SK-MEL-5 (cell line): ENCODE measurements at regions not wholly inside any gene's neighbourhood (a gene's known extent, or its start where the extent isn't known, plus 50 kb on each side); places are given as distances from the start of the nearest gene placed in this dataset.

ENCODE experiments used
- DNase-seq: peaks from one replicate; pipeline ENCODE4 v3.0.0-alpha.2; 2016; ENCODE audit warnings: low read depth, low spot score
- in situ Hi-C: cut with HindIII; loops from 2 replicates; pipeline ENCODE4 v1.10.0; 2016; ENCODE audit warnings: low sequenced_read_pairs, high pct_unique_total_duplicates, low pct_unique_long_range_greater_than_20kb

GRCh38 chr17:69734656-69735055 lies 320.2 kb downstream of the MAP2K6 start:
- in situ Hi-C loops = no loop called here
- DNase-seq = no peak

GRCh38 chr17:69735285-69735684 lies 320.8 kb downstream of the MAP2K6 start:
- in situ Hi-C loops = no loop called here
- no peak for DNase-seq

GRCh38 chr17:69743091-69743490 lies 328.6 kb downstream of the MAP2K6 start:
- no peak for DNase-seq

GRCh38 chr17:69744512-69745070 lies 330.1 kb downstream of the MAP2K6 start:
- in situ Hi-C loops = no loop called here
- no peak for DNase-seq

More at GRCh38 chr17:69743091-69743490, 328.6 kb downstream of the MAP2K6 start:
- in situ Hi-C loops = no loop called here

- in situ Hi-C loops = no loop called here
- no peak for DNase-seq
Measured at GRCh38 chr17:69749911-69750310, 325.1 kb upstream of the KCNJ16 start.

- in situ Hi-C loops = no loop called here
- no peak for DNase-seq
Measured at GRCh38 chr17:69757688-69758430, 317.2 kb upstream of the KCNJ16 start.

GRCh38 chr17:69760562-69760961 lies 314.5 kb upstream of the KCNJ16 start:
- in situ Hi-C loops = no loop called here
- no peak for DNase-seq

GRCh38 chr17:69761011-69761410 lies 314.0 kb upstream of the KCNJ16 start:
- in situ Hi-C loops = no loop called here
- DNase-seq = no peak

- DNase-seq = no peak
- in situ Hi-C loops = no loop called here
Measured at GRCh38 chr17:69761767-69762321, 313.2 kb upstream of the KCNJ16 start.

- in situ Hi-C loops = no loop called here
Measured at GRCh38 chr17:69762359-69762758, 312.7 kb upstream of the KCNJ16 start.

GRCh38 chr17:69762766-69763165 lies 312.3 kb upstream of the KCNJ16 start:
- DNase-seq = no peak
- in situ Hi-C loops = no loop called here

More at GRCh38 chr17:69762359-69762758, 312.7 kb upstream of the KCNJ16 start:
- DNase-seq = no peak

GRCh38 chr17:69763503-69763902 lies 311.5 kb upstream of the KCNJ16 start:
- in situ Hi-C loops = no loop called here
- DNase-seq = no peak

- DNase-seq = no peak
- in situ Hi-C loops = no loop called here
Measured at GRCh38 chr17:69764146-69764545, 310.9 kb upstream of the KCNJ16 start.

- in situ Hi-C loops = no loop called here
- no peak for DNase-seq
Measured at GRCh38 chr17:69769050-69769449, 306.0 kb upstream of the KCNJ16 start.

- in situ Hi-C loops = no loop called here
- no peak for DNase-seq
Measured at GRCh38 chr17:69773081-69773480, 301.9 kb upstream of the KCNJ16 start.

GRCh38 chr17:69779378-69780214 lies 295.4 kb upstream of the KCNJ16 start:
- no peak for DNase-seq
- in situ Hi-C loops = no loop called here

GRCh38 chr17:69783865-69784264 lies 291.2 kb upstream of the KCNJ16 start:
- in situ Hi-C loops = no loop called here
- no peak for DNase-seq

- in situ Hi-C loops = no loop called here
- no peak for DNase-seq
Measured at GRCh38 chr17:69788957-69789356, 286.1 kb upstream of the KCNJ16 start.
